ENCODE measurements at regions not wholly inside any gene's neighbourhood (a gene's known extent, or its start where the extent isn't known, plus 50 kb on each side); places are given as distances from the start of the nearest gene placed in this dataset.

GRCh38 chr3:26558257-26558656 lies 64.3 kb upstream of the LRRC3B start:
- H3K27ac ChIP-seq: no peak overlapping the region
- TF ChIP-seq ZFX (IDR thresholded peaks at IDR 0.05): no peak
- no peak for TF ChIP-seq CTCF (conservative IDR thresholded peaks at IDR 0.05)

GRCh38 chr3:26559227-26559626 lies 63.3 kb upstream of the LRRC3B start:
- no peak for TF ChIP-seq ZFX (IDR thresholded peaks at IDR 0.05)
- no peak for TF ChIP-seq CTCF (conservative IDR thresholded peaks at IDR 0.05)
- no peak overlapping the region for H3K27ac ChIP-seq

- TF ChIP-seq ZFX (IDR thresholded peaks at IDR 0.05): no peak
- TF ChIP-seq CTCF (conservative IDR thresholded peaks at IDR 0.05): no peak
- H3K27ac ChIP-seq: no peak overlapping the region
Measured at GRCh38 chr3:26560081-26560480, 62.5 kb upstream of the LRRC3B start.

GRCh38 chr3:26562021-26562768 lies 60.4 kb upstream of the LRRC3B start:
- H3K27ac ChIP-seq: no peak overlapping the region
- TF ChIP-seq CTCF (conservative IDR thresholded peaks at IDR 0.05) (no peak), ZFX (IDR thresholded peaks at IDR 0.05) (no peak)
